Heart left ventricle (tissue), 16 donors: ENCODE measurements at regions not wholly inside any gene's neighbourhood (a gene's known extent, or its start where the extent isn't known, plus 50 kb on each side); places are given as distances from the start of the nearest gene placed in this dataset.

Experiments
- ATAC-seq, 4 donors: fragments of 200-7000 bp; cut with Tn5 transposase; one replicate each; pipeline ENCODE4 v1.9.1; 2020 to 2022; ENCODE audit warnings: moderate library complexity in 4 of 4, mild to moderate bottlenecking in 3 of 4, moderate number of reproducible peaks in 1 of 4
- DNase-seq, 5 donors: peaks; one replicate each; pipeline ENCODE4 v3.0.0-alpha.2; 2020
- H3K27ac ChIP-seq, 12 donors: fragments of 200-600 bp; sonication (generic) in 4 of 12; one replicate each; pipeline versions ENCODE4 v1.5.0 to v1.8.0; 2016 to 2022; ENCODE audit warnings: mild to moderate bottlenecking in 2 of 12
- H3K27me3 ChIP-seq, 9 donors: fragments of 200-600 bp; sonication (generic) in 2 of 9; one replicate each; pipeline versions ENCODE4 v1.5.1 to v1.8.0; 2016 to 2022; ENCODE audit warnings: mild to moderate bottlenecking in 3 of 9
- H3K36me3 ChIP-seq, 9 donors: fragments of 200-600 bp; sonication (generic) in 2 of 9; one replicate each; pipeline versions ENCODE4 v1.5.0 to v1.8.0; 2018 to 2022; ENCODE audit warnings: mild to moderate bottlenecking in 2 of 9
- H3K4me1 ChIP-seq, 12 donors: fragments of 200-600 bp; sonication (generic) in 4 of 12; one replicate each; pipeline versions ENCODE4 v1.5.0 to v1.8.0; 2016 to 2022; ENCODE audit warnings: mild to moderate bottlenecking in 3 of 12
- H3K4me3 ChIP-seq, 12 donors: fragments of 200-600 bp; sonication (generic) in 4 of 12; one replicate each; pipeline versions ENCODE4 v1.5.0 to v1.8.0; 2017 to 2022; ENCODE audit warnings: mild to moderate bottlenecking in 9 of 12, moderate library complexity in 4 of 12
- H3K9me3 ChIP-seq, 12 donors: fragments of 200-600 bp; sonication (generic) in 4 of 12; one replicate each; pipeline versions ENCODE4 v1.5.0 to v1.8.0; 2016 to 2022; ENCODE audit warnings: mild to moderate bottlenecking in 1 of 12
- POLR2A ChIP-seq, 2 donors: fragments of 450-650 bp; IDR thresholded peaks; one replicate each; pipeline ENCODE4 v1.6.1; 2017; ENCODE audit warnings: antibody characterized with exemption in 2 of 2, mild to moderate bottlenecking in 2 of 2, moderate library complexity in 2 of 2
- WGBS, 4 donors: extraction: QIAGEN DNeasy Blood & Tissue Kit in 2 of 4; methylation state at CpG; one replicate each; pipeline versions ENCODE4 v1.1.5 to v1.1.7; 2013 to 2018; 5-methylcytosine and 5-hydroxymethylcytosine counted together
- intact Hi-C, 10 donors: fragments of 100-400 bp; cut with DNase I; formaldehyde crosslinking; loops; one replicate each; pipeline versions ENCODE4 v1.11.1 to v1.14.2; 2022
- TF ChIP-seq, protein P1 (sequence below), 12 donors: fragments of 200-600 bp; sonication (generic) in 4 of 12; IDR thresholded peaks; one replicate each; pipeline versions ENCODE4 v1.5.0 to v1.8.0; 2018 to 2022; ENCODE audit warnings: antibody characterized with exemption in 12 of 12, mild to moderate bottlenecking in 5 of 12
- donor health status: ischemic (EF 13 %, LVEDD 7.1; RV severe dilation, severe dysfunction).
- donor health status: healthy with polysubstance abuse.
- donor health status: DM: no; HTN: yes; CAD: no.
- donor health status: DM: no; HTN: no; CAD: no.
- donor health status: ischemic (EF 25% LVEDD 6.9; RV normal size, moderate dysfunction).
- donor health status: ischemic (EF 25% LVEDD 5.7; RV mildly dilated, moderate dysfunction).
- donor health status: healthy.
- donor health status: DM: yes; HTN: yes; CAD: no.
- donor health status: ischemic (EF 35%, LVEDD 5.7; RV mildly dilated, moderate dysfunction).
- donor health status: nonischemic (EF 11% LVEDD 7.7; RV severe dilation, severe dysfunction).
- donor health status: DM: yes; HTN: yes; CAD: no.
- donor health status: PGD.
- donor health status: ischemic (EF 29% LVEDD 5.4; RV normal size, mild dysfunction).
- donor health status: nonischemic (EF 23%, LVEDD 6.1; RV moderate dilation, normal function).

GRCh38 chr3:190209533-190209932, 88.8 kb upstream of the P3H2 start:
- Histone ChIP-seq H3K27ac (no peak overlapping the region), H3K27me3 (no peaks in the 10 kb centered on the region), H3K4me3 (no peak overlapping the region), H3K36me3 (no peaks in the 10 kb centered on the region), H3K4me1 (no peaks in the 10 kb centered on the region), H3K9me3 (peaks cover 0 to 8% (median 0%) of the 10 kb centered on the region in 12 donors)
- TF ChIP-seq POLR2A (IDR thresholded peaks at IDR 0.05): no peak
- TF ChIP-seq, protein P1, sequence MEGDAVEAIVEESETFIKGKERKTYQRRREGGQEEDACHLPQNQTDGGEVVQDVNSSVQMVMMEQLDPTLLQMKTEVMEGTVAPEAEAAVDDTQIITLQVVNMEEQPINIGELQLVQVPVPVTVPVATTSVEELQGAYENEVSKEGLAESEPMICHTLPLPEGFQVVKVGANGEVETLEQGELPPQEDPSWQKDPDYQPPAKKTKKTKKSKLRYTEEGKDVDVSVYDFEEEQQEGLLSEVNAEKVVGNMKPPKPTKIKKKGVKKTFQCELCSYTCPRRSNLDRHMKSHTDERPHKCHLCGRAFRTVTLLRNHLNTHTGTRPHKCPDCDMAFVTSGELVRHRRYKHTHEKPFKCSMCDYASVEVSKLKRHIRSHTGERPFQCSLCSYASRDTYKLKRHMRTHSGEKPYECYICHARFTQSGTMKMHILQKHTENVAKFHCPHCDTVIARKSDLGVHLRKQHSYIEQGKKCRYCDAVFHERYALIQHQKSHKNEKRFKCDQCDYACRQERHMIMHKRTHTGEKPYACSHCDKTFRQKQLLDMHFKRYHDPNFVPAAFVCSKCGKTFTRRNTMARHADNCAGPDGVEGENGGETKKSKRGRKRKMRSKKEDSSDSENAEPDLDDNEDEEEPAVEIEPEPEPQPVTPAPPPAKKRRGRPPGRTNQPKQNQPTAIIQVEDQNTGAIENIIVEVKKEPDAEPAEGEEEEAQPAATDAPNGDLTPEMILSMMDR (IDR thresholded peaks at IDR 0.05): no peak
- intact Hi-C loops: no loop called here
- WGBS, 4 donors: 0 to 44% (median 43%) methylated on average over 1 of the region's 1 CpG
- ATAC-seq (no peak), DNase-seq (no peak)

DNA sequence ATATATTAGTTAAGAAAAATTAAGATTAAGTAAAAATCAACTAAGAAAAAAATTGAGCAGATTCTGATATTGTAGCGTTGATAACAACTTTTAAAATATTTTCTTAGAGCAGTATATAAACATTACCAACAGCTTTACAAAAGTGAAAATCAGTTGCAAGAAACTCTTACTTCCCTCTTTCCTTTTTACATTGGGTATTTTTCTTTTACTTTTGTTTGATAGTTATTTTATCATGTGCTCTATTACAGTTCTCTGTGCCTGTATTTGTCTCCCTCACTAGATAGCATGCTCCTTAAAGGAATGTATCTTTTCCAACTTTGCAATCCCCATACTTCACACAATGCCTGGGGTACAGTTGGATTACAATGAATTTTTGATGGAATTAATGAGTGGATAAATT, 87.5 kb upstream of the P3H2 start:
- no peak for TF ChIP-seq POLR2A (IDR thresholded peaks at IDR 0.05)
- TF ChIP-seq, protein P1 (IDR thresholded peaks at IDR 0.05): no peak

DNA sequence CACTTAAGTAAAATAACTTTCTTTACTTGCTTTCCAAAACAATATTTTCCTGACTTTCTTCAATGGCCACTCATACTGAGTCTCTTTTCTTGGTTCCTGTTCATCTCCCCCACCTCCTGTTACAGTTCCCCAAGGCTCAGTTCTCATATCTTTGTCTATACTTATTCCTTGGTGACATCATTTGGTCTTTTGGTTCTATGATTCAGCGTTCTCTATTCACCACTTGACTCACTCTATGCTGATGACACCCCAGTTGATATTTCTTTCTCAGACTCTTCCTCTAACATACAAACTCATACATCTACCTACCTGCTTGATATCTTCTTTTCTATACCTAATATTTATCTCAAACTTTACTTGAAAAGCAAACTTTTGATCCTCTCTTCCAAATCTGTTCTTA, 85.0 kb upstream of the P3H2 start:
- TF ChIP-seq POLR2A (IDR thresholded peaks at IDR 0.05): no peak
- TF ChIP-seq, protein P1 (IDR thresholded peaks at IDR 0.05): no peak
- Histone ChIP-seq H3K4me1 (peaks cover 0 to 2% (median 0%) of the 10 kb centered on the region in 12 donors), H3K9me3 (no peaks in the 10 kb centered on the region), H3K27ac (no peak overlapping the region), H3K27me3 (no peaks in the 10 kb centered on the region), H3K4me3 (no peak overlapping the region), H3K36me3 (no peaks in the 10 kb centered on the region)
- WGBS, 4 donors: 51 to 64% (median 56%) methylated on average over 1 of the region's 1 CpG
- ATAC-seq (no peak), DNase-seq (no peak)
- intact Hi-C loops: loop anchor here in 2 of 10 donors (2.0 kb wide), 2 partner anchors 239 to 243 kb away; no protein-coding TSS in a partner anchor

More for the DNA sequence above, 87.5 kb upstream of the P3H2 start:
- intact Hi-C loops: no loop called here
- H3K4me3 ChIP-seq: no peak overlapping the region
- H3K9me3 ChIP-seq: peaks cover 0 to 8% (median 0%) of the 10 kb centered on the region in 12 donors
- no peak overlapping the region for H3K27ac ChIP-seq
- ATAC-seq (no peak), DNase-seq (no peak)
- H3K27me3 ChIP-seq: no peaks in the 10 kb centered on the region
- H3K36me3 ChIP-seq: no peaks in the 10 kb centered on the region
- 92 to 94% (median 92%) methylated on average over 1 of the region's 1 CpG for WGBS, 4 donors
- H3K4me1 ChIP-seq: no peaks in the 10 kb centered on the region

DNA sequence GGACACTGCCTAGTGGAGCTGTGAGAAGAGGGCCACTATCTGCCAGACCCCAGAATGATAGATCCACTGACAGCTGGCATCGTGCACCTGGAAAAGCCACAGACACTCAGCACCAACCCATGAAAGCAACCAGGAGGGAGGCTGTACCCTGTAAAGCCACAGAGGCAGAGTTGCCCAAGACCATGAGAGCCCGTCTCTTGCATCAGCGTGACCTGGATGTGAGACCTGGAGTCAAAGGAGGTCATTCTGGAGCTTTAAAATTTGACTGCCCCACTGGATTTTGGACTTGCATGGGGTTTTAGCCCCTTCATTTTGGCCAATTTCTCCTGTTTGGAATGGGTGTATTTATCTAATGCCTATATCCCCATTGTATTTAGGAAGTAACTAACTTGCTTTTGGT, 83.5 kb upstream of the P3H2 start:
- intact Hi-C loops: loop anchor here in 5 of 10 donors (2.0 to 5.0 kb wide), 5 partner anchors 82 to 241 kb away; partner anchors contain the start of gene P3H2 (in 1 of the 5)
- Histone ChIP-seq H3K27ac (no peak overlapping the region), H3K4me1 (peaks cover 0 to 2% (median 0%) of the 10 kb centered on the region in 12 donors), H3K9me3 (no peaks in the 10 kb centered on the region), H3K36me3 (no peaks in the 10 kb centered on the region), H3K27me3 (no peaks in the 10 kb centered on the region), H3K4me3 (no peak overlapping the region)
- WGBS, 4 donors: 93 to 97% (median 94%) methylated on average over 2 to 3 of the region's 3 CpGs
- ATAC-seq (no peak), DNase-seq (no peak)
- TF ChIP-seq, protein P1 (IDR thresholded peaks at IDR 0.05): no peak
- TF ChIP-seq POLR2A (IDR thresholded peaks at IDR 0.05): no peak
